Ascending aorta (tissue), 2 donors: ENCODE measurements at regions not wholly inside any gene's neighbourhood (a gene's known extent, or its start where the extent isn't known, plus 50 kb on each side); places are given as distances from the start of the nearest gene placed in this dataset.

Source experiments
- DNase-seq, 2 donors: peaks; one replicate each; pipeline ENCODE4 v3.0.0-alpha.2; 2019; ENCODE audit warnings: low spot score in 2 of 2
- H3K27ac ChIP-seq, 2 donors: fragments of 200-600 bp; sonication (generic); one replicate each; pipeline ENCODE4 v1.5.1; 2016 to 2017; ENCODE audit warnings: mild to moderate bottlenecking in 1 of 2
- H3K27me3 ChIP-seq: fragments of 200-600 bp; sonication (generic); one replicate; pipeline ENCODE4 v1.5.1; 2017
- H3K36me3 ChIP-seq, 2 donors: fragments of 200-600 bp; sonication (generic); one replicate each; pipeline ENCODE4 v1.5.1; 2016
- H3K4me1 ChIP-seq, 2 donors: fragments of 200-600 bp; sonication (generic); one replicate each; pipeline ENCODE4 v1.5.1; 2016 to 2017; ENCODE audit warnings: mild to moderate bottlenecking in 1 of 2
- H3K4me3 ChIP-seq, 2 donors: fragments of 200-600 bp; sonication (generic); one replicate each; pipeline ENCODE4 v1.5.1; 2016 to 2017; ENCODE audit warnings: mild to moderate bottlenecking in 1 of 2
- H3K9me3 ChIP-seq, 2 donors: fragments of 200-600 bp; sonication (generic); one replicate each; pipeline ENCODE4 v1.5.1; 2016
- intact Hi-C: fragments of 100-400 bp; cut with DNase I; formaldehyde crosslinking; loops from one replicate; pipeline ENCODE4 v1.15.1; 2023
- TF ChIP-seq, protein P1 (sequence below), 3 experiments: fragments of 200-600 bp in 2 of 3; fragments of 450-650 bp in 1 of 3; sonication (generic) in 2 of 3; IDR thresholded peaks; one replicate each; pipeline ENCODE4 v1.5.1; 2016 to 2019; ENCODE audit warnings: antibody characterized with exemption in 3 of 3, mild to moderate bottlenecking in 1 of 3, moderate library complexity in 1 of 3

DNA sequence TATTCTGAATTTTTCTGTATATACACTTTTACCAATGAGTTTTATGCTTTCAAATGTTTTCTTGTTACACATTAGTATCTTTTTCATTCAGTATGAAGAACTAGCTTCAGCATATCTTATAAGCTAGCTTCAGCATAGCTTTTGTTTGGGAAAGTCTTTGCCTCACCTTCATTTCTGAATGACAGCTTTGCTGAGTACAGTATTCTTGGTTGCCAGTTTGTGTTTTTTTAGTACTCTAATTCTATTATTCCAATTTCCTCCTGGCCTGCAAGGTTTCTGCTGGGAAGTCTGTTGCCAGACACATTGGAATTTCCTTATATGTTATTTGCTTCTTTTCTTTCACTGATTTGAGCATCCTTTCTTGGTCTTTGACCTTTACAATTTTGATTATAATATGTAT, 278.8 kb downstream of the SPATA18 start:
- Histone ChIP-seq H3K9me3 (peaks cover 6 to 18% of the 10 kb centered on the region in 2 donors), H3K27me3 (no peaks in the 10 kb centered on the region), H3K4me3 (no peak overlapping the region), H3K4me1 (no peaks in the 10 kb centered on the region), H3K27ac (no peak overlapping the region), H3K36me3 (no peaks in the 10 kb centered on the region)
- TF ChIP-seq, protein P1, sequence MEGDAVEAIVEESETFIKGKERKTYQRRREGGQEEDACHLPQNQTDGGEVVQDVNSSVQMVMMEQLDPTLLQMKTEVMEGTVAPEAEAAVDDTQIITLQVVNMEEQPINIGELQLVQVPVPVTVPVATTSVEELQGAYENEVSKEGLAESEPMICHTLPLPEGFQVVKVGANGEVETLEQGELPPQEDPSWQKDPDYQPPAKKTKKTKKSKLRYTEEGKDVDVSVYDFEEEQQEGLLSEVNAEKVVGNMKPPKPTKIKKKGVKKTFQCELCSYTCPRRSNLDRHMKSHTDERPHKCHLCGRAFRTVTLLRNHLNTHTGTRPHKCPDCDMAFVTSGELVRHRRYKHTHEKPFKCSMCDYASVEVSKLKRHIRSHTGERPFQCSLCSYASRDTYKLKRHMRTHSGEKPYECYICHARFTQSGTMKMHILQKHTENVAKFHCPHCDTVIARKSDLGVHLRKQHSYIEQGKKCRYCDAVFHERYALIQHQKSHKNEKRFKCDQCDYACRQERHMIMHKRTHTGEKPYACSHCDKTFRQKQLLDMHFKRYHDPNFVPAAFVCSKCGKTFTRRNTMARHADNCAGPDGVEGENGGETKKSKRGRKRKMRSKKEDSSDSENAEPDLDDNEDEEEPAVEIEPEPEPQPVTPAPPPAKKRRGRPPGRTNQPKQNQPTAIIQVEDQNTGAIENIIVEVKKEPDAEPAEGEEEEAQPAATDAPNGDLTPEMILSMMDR (IDR thresholded peaks at IDR 0.05): no peak
- DNase-seq: no peak
- intact Hi-C loops: no loop called here

DNA sequence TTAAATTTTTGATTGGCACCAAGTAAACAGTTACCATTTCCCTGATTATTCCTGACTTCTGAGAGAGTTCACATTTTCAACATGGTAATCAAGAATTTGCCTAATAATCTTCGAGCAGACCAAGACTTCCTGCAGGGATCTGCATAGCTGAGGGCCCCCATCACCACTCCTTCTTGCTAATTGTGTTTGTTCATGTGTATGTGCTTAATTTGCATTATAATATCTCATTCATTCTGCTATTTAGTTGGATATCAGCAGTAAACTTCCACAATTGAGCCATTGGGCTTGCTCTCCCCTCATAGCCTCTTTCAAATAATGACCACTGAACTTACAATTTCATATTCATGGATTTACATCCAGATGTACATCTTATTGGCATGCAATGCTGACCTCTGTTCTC, 292.5 kb downstream of the SPATA18 start:
- Histone ChIP-seq H3K27ac (no peak overlapping the region), H3K4me1 (no peaks in the 10 kb centered on the region), H3K27me3 (no peaks in the 10 kb centered on the region), H3K9me3 (no peaks in the 10 kb centered on the region), H3K4me3 (no peak overlapping the region), H3K36me3 (no peaks in the 10 kb centered on the region)
- intact Hi-C loops: no loop called here
- TF ChIP-seq, protein P1 (IDR thresholded peaks at IDR 0.05): no peak
- no peak for DNase-seq

DNA sequence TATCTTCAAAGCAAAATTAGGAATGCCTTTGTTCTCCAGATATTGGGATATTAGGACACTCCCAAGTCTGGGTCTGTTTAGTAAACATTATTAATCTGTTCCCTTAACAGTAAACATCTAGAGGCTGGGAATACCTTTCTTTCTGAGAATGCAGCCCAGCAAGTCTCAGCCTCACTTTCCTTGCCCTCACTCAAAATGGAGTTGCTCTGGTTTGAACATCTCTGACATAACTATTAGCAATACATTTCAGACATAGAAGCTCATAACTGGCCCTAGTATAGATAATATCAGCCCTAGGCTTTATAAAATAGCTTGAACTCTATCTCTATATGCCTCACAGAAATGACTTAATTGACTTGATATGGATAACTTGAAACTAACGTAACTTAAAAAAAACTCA, 299.8 kb downstream of the SPATA18 start:
- TF ChIP-seq, protein P1 (IDR thresholded peaks at IDR 0.05): no peak
- Histone ChIP-seq H3K4me3 (no peak overlapping the region), H3K27me3 (no peaks in the 10 kb centered on the region), H3K4me1 (no peaks in the 10 kb centered on the region), H3K9me3 (peaks cover 0 to 6% of the 10 kb centered on the region in 2 donors), H3K36me3 (no peaks in the 10 kb centered on the region), H3K27ac (no peak overlapping the region)
- intact Hi-C loops: no loop called here
- DNase-seq: no peak

DNA sequence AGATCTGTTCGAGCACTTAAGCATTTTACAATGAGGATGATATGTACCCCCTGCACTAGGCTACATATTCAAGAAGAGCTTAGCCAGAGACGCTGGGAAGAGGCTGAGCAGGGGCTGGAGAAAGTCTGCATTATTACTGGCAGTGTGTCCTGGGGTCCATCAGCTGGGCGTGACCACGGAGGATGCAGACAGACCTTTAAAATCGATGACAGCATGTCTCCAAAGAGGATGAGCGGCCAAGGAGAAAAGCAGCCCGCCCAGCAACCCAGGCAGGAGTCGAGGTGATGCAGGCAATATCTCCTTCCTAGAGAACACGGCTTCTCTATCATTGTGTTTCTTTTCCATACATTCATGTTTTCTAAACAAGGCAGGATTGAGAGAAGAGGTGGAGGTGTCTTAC, 300.7 kb downstream of the USP46 start:
- intact Hi-C loops: no loop called here
- TF ChIP-seq, protein P1 (IDR thresholded peaks at IDR 0.05): no peak

DNA sequence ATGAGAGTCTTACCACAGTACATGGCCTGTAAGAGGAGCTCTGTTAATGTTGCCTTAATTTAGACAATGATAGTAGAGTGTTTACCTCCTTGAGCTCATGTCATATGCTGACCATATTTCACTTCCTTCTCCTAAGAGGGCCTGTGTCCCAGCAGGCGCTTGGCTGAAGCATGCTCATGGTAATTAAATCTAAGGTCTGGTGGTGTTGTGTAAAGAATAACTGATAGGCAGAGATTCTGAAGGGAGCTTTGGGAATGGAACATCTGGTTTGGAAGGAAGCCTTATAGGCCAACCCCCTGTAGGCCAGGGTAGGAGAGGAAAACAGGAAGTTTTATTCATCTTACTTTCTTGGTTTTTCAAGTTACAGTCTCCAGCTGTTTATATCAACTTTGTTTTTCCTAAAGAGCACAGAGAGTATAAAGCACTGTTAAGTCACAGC, 300.2 kb downstream of the USP46 start:
- no peak overlapping the region for H3K4me3 ChIP-seq
- intact Hi-C loops: no loop called here
- H3K27ac ChIP-seq: no peak overlapping the region
- TF ChIP-seq, protein P1 (IDR thresholded peaks at IDR 0.05): no peak
- no peaks in the 10 kb centered on the region for H3K4me1 ChIP-seq
- no peaks in the 10 kb centered on the region for H3K27me3 ChIP-seq
- no peak for DNase-seq
- no peaks in the 10 kb centered on the region for H3K9me3 ChIP-seq
- no peaks in the 10 kb centered on the region for H3K36me3 ChIP-seq

More for the DNA sequence above, 300.7 kb downstream of the USP46 start:
- DNase-seq: no peak
- Histone ChIP-seq H3K4me3 (no peak overlapping the region), H3K4me1 (no peaks in the 10 kb centered on the region), H3K27ac (no peak overlapping the region), H3K27me3 (no peaks in the 10 kb centered on the region), H3K36me3 (no peaks in the 10 kb centered on the region), H3K9me3 (no peaks in the 10 kb centered on the region)

DNA sequence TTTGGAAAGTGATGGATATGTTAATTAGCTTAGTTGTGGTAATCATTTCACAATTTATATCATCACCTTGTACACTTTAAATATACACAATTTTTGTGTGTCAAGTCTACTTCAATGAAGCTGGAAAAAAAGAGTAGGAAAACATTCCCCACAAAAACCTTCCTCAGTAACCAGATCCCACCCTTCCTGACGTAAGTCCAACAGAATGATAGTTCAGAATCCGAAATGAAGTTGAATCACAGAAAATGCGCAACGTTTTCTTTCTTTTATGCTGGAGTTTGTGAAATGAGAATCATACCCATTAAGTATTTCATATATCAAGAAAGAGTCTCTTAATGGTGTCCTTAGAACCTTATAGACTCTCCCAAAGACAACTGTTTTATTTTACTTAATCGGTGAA, 292.9 kb downstream of the USP46 start:
- intact Hi-C loops: no loop called here
- H3K27ac ChIP-seq: no peak overlapping the region
- TF ChIP-seq, protein P1 (IDR thresholded peaks at IDR 0.05): no peak
- no peaks in the 10 kb centered on the region for H3K9me3 ChIP-seq
- H3K36me3 ChIP-seq: no peaks in the 10 kb centered on the region
- H3K27me3 ChIP-seq: no peaks in the 10 kb centered on the region
- H3K4me3 ChIP-seq: no peak overlapping the region
- H3K4me1 ChIP-seq: no peaks in the 10 kb centered on the region
- no peak for DNase-seq
